Testis (tissue), 2 donors: ENCODE measurements at regions not wholly inside any gene's neighbourhood (a gene's known extent, or its start where the extent isn't known, plus 50 kb on each side); places are given as distances from the start of the nearest gene placed in this dataset.
"Not testable (repeated sequence)": the region's sequence is repeated elsewhere in the genome, so short reads cannot be mapped to it uniquely, and the experiment has no call there.

Experiments used
- DNase-seq: peaks from one replicate; pipeline ENCODE4 v3.0.0-alpha.2; 2019
- H3K27ac ChIP-seq, 2 donors: fragments of 200-600 bp; sonication (generic); one replicate each; pipeline ENCODE4 v1.5.1; 2019
- H3K27me3 ChIP-seq: fragments of 200-600 bp; sonication (generic); one replicate; pipeline ENCODE4 v1.5.1; 2019
- H3K36me3 ChIP-seq: fragments of 200-600 bp; sonication (generic); one replicate; pipeline ENCODE4 v1.5.1; 2017; ENCODE audit warnings: low read depth; ENCODE audit errors: missing control alignments
- H3K4me1 ChIP-seq: fragments of 200-600 bp; sonication (generic); one replicate; pipeline ENCODE4 v1.5.1; 2019
- H3K4me3 ChIP-seq, 2 donors: fragments of 200-600 bp; sonication (generic); one replicate each; pipeline ENCODE4 v1.5.1; 2017 to 2019
- H3K9me3 ChIP-seq: fragments of 200-600 bp; sonication (generic); one replicate; pipeline ENCODE4 v1.5.1; 2017
- CTCF ChIP-seq, 3 experiments: fragments of 450-650 bp in 2 of 3; fragments of 200-600 bp in 1 of 3; sonication (generic) in 1 of 3; IDR thresholded peaks; one replicate each; pipeline ENCODE4 v1.5.1; 2016 to 2019; ENCODE audit warnings: antibody characterized with exemption in 3 of 3, mild to moderate bottlenecking in 2 of 3, moderate library complexity in 1 of 3
- POLR2A ChIP-seq: fragments of 450-650 bp; IDR thresholded peaks from one replicate; pipeline ENCODE4 v1.6.1; 2017; ENCODE audit warnings: antibody characterized with exemption, mild to moderate bottlenecking, moderate library complexity
- WGBS, 2 donors: methylation state at CpG; one replicate each; pipeline ENCODE4 v1.1.5; 2018; 5-methylcytosine and 5-hydroxymethylcytosine counted together
- intact Hi-C: fragments of 100-400 bp; cut with DNase I; formaldehyde crosslinking; loops from one replicate; pipeline ENCODE4 v1.15.1; 2023; ENCODE audit warnings: low total_unique reads

GRCh38 chr2:49715597-49715996 lies 561.3 kb upstream of the FSHR start:
- Histone ChIP-seq H3K4me1 (no peaks in the 10 kb centered on the region), H3K36me3 (no peaks in the 10 kb centered on the region), H3K27me3 (no peaks in the 10 kb centered on the region), H3K4me3 (no peak overlapping the region), H3K27ac (no peak overlapping the region), H3K9me3 (no peaks in the 10 kb centered on the region)
- DNase-seq, result no peak
- intact Hi-C loops, result no loop called here
- WGBS, 2 donors, result 83 to 86% methylated on average over 4 of the region's 4 CpGs
- TF ChIP-seq POLR2A, result no peak
- TF ChIP-seq CTCF (IDR thresholded peaks at IDR 0.05), result no peak

GRCh38 chr2:49714454-49714853 lies 560.1 kb upstream of the FSHR start:
- H3K9me3 ChIP-seq, result no peaks in the 10 kb centered on the region
- no peak for DNase-seq
- TF ChIP-seq POLR2A (no peak), CTCF (IDR thresholded peaks at IDR 0.05) (no peak)
- no peak overlapping the region for H3K27ac ChIP-seq
- no peaks in the 10 kb centered on the region for H3K36me3 ChIP-seq
- H3K4me3 ChIP-seq, result no peak overlapping the region
- WGBS, 2 donors, result 60 to 79% methylated on average over 1 to 2 of the region's 2 CpGs
- intact Hi-C loops, result no loop called here
- no peaks in the 10 kb centered on the region for H3K27me3 ChIP-seq
- no peaks in the 10 kb centered on the region for H3K4me1 ChIP-seq

- 81 to 88% methylated on average over 3 of the region's 3 CpGs for WGBS, 2 donors
- Histone ChIP-seq H3K27me3 (no peaks in the 10 kb centered on the region), H3K36me3 (no peaks in the 10 kb centered on the region), H3K4me1 (no peaks in the 10 kb centered on the region), H3K9me3 (no peaks in the 10 kb centered on the region), H3K27ac (no peak overlapping the region), H3K4me3 (no peak overlapping the region)
- intact Hi-C loops, result no loop called here
- TF ChIP-seq POLR2A, result no peak
- TF ChIP-seq CTCF (IDR thresholded peaks at IDR 0.05), result no peak
- no peak for DNase-seq
These were observed 548.4 kb upstream of the FSHR start for GRCh38 chr2:49702740-49703139.

GRCh38 chr2:49693961-49694360 lies 539.6 kb upstream of the FSHR start:
- no peak overlapping the region for H3K27ac ChIP-seq
- no peak for DNase-seq
- H3K27me3 ChIP-seq, result no peaks in the 10 kb centered on the region
- H3K4me1 ChIP-seq, result no peaks in the 10 kb centered on the region
- TF ChIP-seq POLR2A, result no peak
- no peak for TF ChIP-seq CTCF (IDR thresholded peaks at IDR 0.05)
- no peak overlapping the region for H3K4me3 ChIP-seq
- H3K36me3 ChIP-seq, result no peaks in the 10 kb centered on the region
- H3K9me3 ChIP-seq, result no peaks in the 10 kb centered on the region
- intact Hi-C loops, result no loop called here

- H3K9me3 ChIP-seq, H3K27ac ChIP-seq, H3K4me3 ChIP-seq, intact Hi-C loops, H3K27me3 ChIP-seq, H3K36me3 ChIP-seq, H3K4me1 ChIP-seq, DNase-seq: not testable (repeated sequence)
- 82 to 98% methylated on average over 2 of the region's 2 CpGs for WGBS, 2 donors
These were observed 537.7 kb upstream of the FSHR start for GRCh38 chr2:49692022-49692421.
